ENCODE measurements at regions not wholly inside any gene's neighbourhood (a gene's known extent, or its start where the extent isn't known, plus 50 kb on each side); places are given as distances from the start of the nearest gene placed in this dataset.

- ChIA-PET POLR2A (interaction anchor here (1.2 kb wide), 1 partner anchor 23 kb away, joined by 3 read pairs; no protein-coding TSS in a partner anchor), CTCF (ENCODE audit: unreplicated experiment) (no interaction called here)
- Histone ChIP-seq H2AFZ (ENCODE audit: low read length) (no peak overlapping the region), H3K79me2 (ENCODE audit: insufficient read depth, low read depth, low read length) (no peaks in the 10 kb centered on the region), H3K4me2 (ENCODE audit: low read length) (no peak overlapping the region), H3K9me2 (ENCODE audit: insufficient read depth, low read length) (no peaks in the 10 kb centered on the region), H4K20me1 (ENCODE audit: insufficient read depth, low read length) (no peaks in the 10 kb centered on the region), H3K9me3 (ENCODE audit: low read length) (no peaks in the 10 kb centered on the region), H3K36me3 (ENCODE audit: insufficient read depth, low read length) (no peaks in the 10 kb centered on the region), H3K4me1 (ENCODE audit: insufficient read depth, low read length, poor library complexity, severe bottlenecking) (no peaks in the 10 kb centered on the region), H3K4me3 (ENCODE audit: low read depth, low read length, poor library complexity, severe bottlenecking) (no peak overlapping the region), H3K27ac (ENCODE audit: low read depth, low read length, poor library complexity, severe bottlenecking) (no peak overlapping the region)
- no TSS peak for BruUV-seq (replicated peaks)
- TF ChIP-seq EZH2phosphoT487 (IDR thresholded peaks at IDR 0.05; ENCODE audit: borderline replicate concordance, low read depth, low read length), result no peak
- TF ChIP-seq, protein P1, sequence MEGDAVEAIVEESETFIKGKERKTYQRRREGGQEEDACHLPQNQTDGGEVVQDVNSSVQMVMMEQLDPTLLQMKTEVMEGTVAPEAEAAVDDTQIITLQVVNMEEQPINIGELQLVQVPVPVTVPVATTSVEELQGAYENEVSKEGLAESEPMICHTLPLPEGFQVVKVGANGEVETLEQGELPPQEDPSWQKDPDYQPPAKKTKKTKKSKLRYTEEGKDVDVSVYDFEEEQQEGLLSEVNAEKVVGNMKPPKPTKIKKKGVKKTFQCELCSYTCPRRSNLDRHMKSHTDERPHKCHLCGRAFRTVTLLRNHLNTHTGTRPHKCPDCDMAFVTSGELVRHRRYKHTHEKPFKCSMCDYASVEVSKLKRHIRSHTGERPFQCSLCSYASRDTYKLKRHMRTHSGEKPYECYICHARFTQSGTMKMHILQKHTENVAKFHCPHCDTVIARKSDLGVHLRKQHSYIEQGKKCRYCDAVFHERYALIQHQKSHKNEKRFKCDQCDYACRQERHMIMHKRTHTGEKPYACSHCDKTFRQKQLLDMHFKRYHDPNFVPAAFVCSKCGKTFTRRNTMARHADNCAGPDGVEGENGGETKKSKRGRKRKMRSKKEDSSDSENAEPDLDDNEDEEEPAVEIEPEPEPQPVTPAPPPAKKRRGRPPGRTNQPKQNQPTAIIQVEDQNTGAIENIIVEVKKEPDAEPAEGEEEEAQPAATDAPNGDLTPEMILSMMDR (conservative IDR thresholded peaks at IDR 0.05; ENCODE audit: low read length), result no peak
- DNase-seq (ENCODE audit: low spot score), result no peak
- intact Hi-C loops (cut with micrococcal nuclease; ENCODE audit: unreplicated experiment), result no loop called here
Observed at GRCh38 chr2:176662753-176663152, 393.5 kb downstream of the MTX2 start.

GRCh38 chr2:176664478-176664877 is 395.2 kb downstream of the MTX2 start:
- Histone ChIP-seq H3K9me3 (ENCODE audit: low read length) (no peaks in the 10 kb centered on the region), H3K4me1 (ENCODE audit: insufficient read depth, low read length, poor library complexity, severe bottlenecking) (peaks cover 7% of the 10 kb centered on the region), H3K9me2 (ENCODE audit: insufficient read depth, low read length) (no peaks in the 10 kb centered on the region), H3K36me3 (ENCODE audit: insufficient read depth, low read length) (no peaks in the 10 kb centered on the region), H2AFZ (ENCODE audit: low read length) (no peak overlapping the region), H4K20me1 (ENCODE audit: insufficient read depth, low read length) (no peaks in the 10 kb centered on the region), H3K27ac (ENCODE audit: low read depth, low read length, poor library complexity, severe bottlenecking) (no peak overlapping the region), H3K4me2 (ENCODE audit: low read length) (no peak overlapping the region), H3K79me2 (ENCODE audit: insufficient read depth, low read depth, low read length) (no peaks in the 10 kb centered on the region), H3K4me3 (ENCODE audit: low read depth, low read length, poor library complexity, severe bottlenecking) (no peak overlapping the region)
- BruUV-seq (replicated peaks), result no TSS peak
- no peak for DNase-seq (ENCODE audit: low spot score)
- TF ChIP-seq EZH2phosphoT487 (IDR thresholded peaks at IDR 0.05; ENCODE audit: borderline replicate concordance, low read depth, low read length), result no peak
- TF ChIP-seq, protein P1 (conservative IDR thresholded peaks at IDR 0.05; ENCODE audit: low read length), result no peak
- ChIA-PET CTCF (ENCODE audit: unreplicated experiment) (interaction anchor here (0.7 kb wide), 1 partner anchor 12 kb away, joined by 3 read pairs; no protein-coding TSS in a partner anchor), POLR2A (interaction anchor here (0.8 kb wide), 1 partner anchor 10 kb away, joined by 3 read pairs; no protein-coding TSS in a partner anchor)
- intact Hi-C loops (cut with micrococcal nuclease; ENCODE audit: unreplicated experiment), result no loop called here

GRCh38 chr2:176665086-176665485 is 395.8 kb downstream of the MTX2 start:
- Histone ChIP-seq H3K79me2 (ENCODE audit: insufficient read depth, low read depth, low read length) (no peaks in the 10 kb centered on the region), H3K4me2 (ENCODE audit: low read length) (no peak overlapping the region), H3K4me1 (ENCODE audit: insufficient read depth, low read length, poor library complexity, severe bottlenecking) (peaks cover 12% of the 10 kb centered on the region), H4K20me1 (ENCODE audit: insufficient read depth, low read length) (no peaks in the 10 kb centered on the region), H3K9me2 (ENCODE audit: insufficient read depth, low read length) (no peaks in the 10 kb centered on the region), H3K9me3 (ENCODE audit: low read length) (no peaks in the 10 kb centered on the region), H3K27ac (ENCODE audit: low read depth, low read length, poor library complexity, severe bottlenecking) (no peak overlapping the region), H2AFZ (ENCODE audit: low read length) (no peak overlapping the region), H3K36me3 (ENCODE audit: insufficient read depth, low read length) (no peaks in the 10 kb centered on the region), H3K4me3 (ENCODE audit: low read depth, low read length, poor library complexity, severe bottlenecking) (no peak overlapping the region)
- ChIA-PET CTCF (ENCODE audit: unreplicated experiment) (interaction anchor here (0.7 kb wide), 2 partner anchors 13 to 478 kb away, joined by 3 read pairs; no protein-coding TSS in a partner anchor), POLR2A (interaction anchor here (0.7 to 0.8 kb wide), 2 partner anchors 10 to 32 kb away, joined by 3 read pairs; no protein-coding TSS in a partner anchor)
- intact Hi-C loops (cut with micrococcal nuclease; ENCODE audit: unreplicated experiment), result no loop called here
- no peak for DNase-seq (ENCODE audit: low spot score)
- TF ChIP-seq EZH2phosphoT487 (IDR thresholded peaks at IDR 0.05; ENCODE audit: borderline replicate concordance, low read depth, low read length), result no peak
- TF ChIP-seq, protein P1 (conservative IDR thresholded peaks at IDR 0.05; ENCODE audit: low read length), result no peak
- no TSS peak for BruUV-seq (replicated peaks)
